HG03469 (cell line): ENCODE measurements at regions not wholly inside any gene's neighbourhood (a gene's known extent, or its start where the extent isn't known, plus 50 kb on each side); places are given as distances from the start of the nearest gene placed in this dataset.

Experiments used
- ATAC-seq: cut with Tn5 transposase; IDR thresholded peaks from one replicate; pipeline ENCODE4 v1.9.1; 2021; ENCODE audit warnings: mild to moderate bottlenecking, moderate library complexity, moderate number of reproducible peaks; ENCODE audit not compliant: unreplicated experiment

DNA sequence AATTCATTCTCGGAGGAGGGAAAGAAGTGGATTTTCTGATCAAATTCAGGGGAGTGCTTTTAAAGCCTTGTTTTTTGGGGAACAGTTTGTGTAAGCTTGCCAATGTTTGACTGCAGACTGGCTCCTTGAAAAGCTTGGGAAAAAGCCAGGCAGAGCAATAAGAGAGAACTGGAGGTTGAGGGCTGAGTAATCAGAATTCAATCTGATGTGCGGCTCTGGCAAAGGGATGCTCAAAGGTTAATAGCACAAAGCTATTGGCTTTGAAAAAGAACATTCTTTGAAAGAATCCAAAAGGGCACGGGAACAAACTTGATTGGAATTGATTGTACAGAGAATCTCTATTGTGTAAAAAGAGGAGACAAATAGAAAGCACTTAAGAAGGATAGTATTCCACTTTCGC, 279.3 kb downstream of the YTHDC2 start:
- ATAC-seq = no peak

DNA sequence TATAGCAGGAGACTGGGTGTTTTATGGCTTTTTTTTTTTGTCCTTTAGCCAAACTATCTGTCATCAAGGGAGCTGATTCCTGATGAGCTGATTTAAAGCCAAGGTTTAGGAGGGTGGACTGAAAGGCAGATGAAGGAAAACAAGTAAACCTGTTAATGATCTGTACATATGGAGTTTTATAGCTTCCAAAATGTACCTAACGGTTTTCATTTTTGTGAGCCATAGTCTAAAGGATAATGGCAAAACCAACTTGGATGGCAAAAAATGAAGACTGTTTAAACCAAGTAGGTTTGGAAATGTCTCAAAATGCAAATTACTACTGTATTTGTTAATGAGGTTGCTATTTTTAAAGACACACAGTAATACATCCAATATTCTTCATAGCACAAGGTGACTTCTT, 281.5 kb downstream of the YTHDC2 start:
- no peak for ATAC-seq

DNA sequence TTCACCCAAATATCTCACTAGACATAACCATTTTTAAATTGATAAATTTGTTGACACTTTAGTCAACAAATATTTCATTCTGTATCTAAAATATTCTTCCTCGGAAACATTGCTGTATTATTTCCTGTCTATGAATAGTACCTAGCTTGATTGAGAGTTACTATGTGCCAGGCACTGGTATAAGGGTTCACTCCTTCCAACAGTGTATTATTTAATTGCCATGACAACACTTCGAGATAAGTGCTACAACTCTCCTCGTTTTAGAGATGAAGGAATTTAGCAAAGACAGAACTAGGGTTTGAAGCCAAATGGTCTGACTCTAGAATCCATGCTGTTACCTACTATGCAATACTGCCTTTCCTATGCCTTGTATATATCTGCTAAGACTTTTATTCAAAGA, 287.2 kb downstream of the YTHDC2 start:
- ATAC-seq = no peak

DNA sequence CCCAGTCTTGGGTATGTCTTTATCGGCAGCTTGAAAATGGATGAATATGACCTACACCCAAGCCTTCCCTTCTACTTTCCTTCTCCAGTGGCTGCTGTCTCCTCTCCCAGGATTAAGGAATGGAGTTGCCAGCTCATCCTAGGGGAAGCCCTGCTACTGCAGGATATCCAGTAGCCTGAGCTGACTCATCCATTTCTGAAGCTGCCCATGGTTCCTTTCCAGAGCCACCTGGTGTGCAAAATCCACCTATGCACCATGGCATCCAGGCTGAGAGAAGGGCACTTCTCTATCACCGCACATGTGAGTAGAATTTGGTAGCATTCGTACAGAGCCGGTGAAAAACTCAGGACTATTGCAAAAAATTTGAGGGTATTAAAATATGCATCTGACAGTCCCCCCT, 290.8 kb downstream of the YTHDC2 start:
- ATAC-seq = no peak

DNA sequence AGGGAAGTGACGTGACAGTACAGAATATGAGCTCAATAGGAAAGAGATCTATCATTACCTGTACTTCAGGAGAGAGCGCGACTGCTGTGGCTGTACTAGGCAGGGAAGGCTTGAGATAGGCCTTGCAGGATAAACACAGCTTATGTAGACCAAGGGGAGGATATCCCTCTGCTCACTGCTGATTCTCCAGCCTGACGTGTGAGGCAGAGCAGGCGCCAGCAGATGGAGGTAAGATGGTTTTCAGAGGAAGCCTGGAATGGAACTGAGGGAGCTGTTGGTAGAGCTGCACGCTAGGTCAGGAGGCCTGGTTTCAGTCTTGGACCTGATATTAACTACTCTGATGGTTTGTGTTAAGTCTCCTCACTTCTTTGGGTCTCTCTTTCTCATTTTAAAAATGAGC, 291.4 kb downstream of the YTHDC2 start:
- ATAC-seq = no peak

DNA sequence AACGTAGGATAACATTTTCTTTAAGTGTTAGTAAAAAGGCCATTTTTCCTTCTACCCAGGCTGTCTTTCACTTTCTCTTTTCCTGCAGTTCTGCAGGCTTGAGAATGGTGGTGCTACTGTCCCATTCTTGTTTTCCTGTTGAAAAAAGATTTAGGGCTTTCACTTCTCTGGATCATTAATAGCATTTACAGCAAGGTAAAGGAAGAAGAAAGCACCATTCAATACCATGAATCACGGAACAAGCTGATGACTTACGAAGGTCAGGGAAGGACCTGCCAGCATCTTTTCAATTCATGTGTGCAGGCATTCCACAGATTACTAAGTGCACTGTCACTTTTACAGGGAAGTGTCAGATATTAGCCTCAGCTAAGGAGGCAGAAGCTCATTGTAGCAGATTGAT, 292.8 kb downstream of the YTHDC2 start:
- ATAC-seq = no peak

DNA sequence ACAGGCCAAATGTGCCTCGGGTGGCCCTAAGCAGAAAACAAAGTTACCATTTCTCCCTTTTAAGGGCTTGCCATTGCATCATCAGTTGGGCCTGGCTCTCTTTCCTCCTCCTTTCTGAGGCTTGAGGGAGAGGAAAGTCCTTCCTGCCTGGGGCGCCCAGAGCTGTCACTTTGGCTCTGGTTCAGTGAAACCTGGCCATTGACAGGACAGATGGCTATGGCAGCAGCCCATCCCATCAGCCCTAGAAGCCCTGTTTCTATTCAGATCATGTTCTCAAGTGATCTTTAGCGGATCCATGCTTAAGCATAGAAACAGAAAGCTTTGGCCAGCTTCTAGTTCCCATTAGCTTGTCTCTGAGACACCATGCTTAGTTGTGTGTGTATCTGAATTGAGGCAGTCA, 293.4 kb downstream of the YTHDC2 start:
- ATAC-seq = no peak

DNA sequence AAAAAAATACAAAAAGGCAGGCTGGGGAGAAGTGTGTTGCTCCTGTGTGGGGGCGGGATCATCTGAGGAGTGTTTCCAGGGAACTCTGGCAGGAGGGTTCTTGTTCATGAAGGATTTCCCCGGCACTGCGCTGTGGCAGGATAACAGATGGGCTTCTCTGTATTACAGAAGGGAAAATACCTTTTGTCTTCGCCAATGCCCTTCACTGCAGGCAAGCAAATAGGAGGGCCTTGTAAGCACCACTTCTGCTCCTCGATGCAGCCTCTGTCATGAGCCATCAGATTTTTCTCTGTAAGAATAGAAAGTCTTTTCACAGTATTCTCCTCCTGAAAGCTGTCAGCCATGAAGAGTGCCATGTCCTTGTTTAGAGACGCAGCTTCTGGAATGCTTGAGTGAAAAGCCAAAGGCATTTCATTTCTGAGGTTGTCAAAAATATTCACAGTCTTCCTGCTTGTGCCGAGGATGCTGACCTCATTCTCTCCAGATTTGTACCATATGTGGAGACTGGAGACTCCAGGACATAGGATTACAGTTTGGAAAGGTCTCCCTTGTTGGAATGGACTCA, 294.0 kb downstream of the YTHDC2 start:
- no peak for ATAC-seq

DNA sequence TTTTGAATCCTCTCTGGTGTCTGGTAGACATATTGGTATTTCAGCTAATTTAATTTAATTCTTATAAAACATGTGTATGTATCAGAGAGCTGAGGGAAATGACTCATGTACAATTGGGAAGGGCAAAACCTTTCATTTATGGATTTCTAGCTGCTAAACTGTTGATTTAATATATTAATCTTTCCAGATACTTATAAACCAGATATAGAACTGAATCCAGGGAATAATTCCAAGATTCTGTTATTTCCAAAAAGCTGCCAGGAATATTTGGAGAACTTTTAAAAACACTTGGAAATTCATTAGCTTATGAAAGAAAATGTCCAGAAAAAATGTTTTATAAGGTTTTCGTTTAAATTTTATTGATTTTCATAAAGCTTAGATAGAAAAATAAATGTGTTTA, 295.5 kb downstream of the YTHDC2 start:
- ATAC-seq = no peak

DNA sequence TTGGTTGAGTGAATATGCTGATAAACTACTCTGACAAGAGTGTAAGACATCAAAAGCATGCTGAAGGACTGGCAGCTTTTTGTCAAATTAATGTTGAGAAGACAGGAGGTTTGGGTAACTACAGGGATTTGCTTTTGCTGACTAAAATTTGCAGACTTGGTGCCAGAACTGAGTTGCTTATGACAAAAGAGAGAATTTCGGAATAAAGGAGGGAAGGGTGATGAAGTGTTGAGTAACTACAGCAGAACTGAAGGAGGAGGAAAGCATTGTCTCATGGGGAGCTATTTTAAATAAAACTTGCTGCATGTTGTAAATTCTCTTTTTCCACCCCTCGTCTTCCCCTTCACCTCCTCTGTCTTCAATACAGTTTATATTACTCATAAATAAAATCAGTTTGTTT, 296.1 kb downstream of the YTHDC2 start:
- no peak for ATAC-seq

DNA sequence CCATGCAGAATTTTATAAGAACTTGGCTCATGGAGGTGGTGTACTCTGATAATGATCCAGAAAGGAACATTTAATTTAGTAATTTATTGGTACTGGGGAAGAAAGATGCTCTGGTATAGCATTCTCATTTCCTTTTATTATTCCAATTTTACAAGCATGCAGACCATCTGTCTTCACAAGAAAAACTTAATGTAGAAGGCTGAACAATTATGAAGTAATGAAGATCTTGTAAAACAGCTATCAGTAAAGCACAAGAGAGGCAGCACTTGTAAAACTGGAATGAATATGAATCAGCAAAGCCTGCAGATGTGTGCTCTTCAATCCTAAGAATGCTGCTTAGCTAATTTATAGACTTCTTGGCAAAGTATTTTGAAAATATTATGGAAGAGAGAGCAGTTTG, 300.0 kb downstream of the YTHDC2 start:
- no peak for ATAC-seq

DNA sequence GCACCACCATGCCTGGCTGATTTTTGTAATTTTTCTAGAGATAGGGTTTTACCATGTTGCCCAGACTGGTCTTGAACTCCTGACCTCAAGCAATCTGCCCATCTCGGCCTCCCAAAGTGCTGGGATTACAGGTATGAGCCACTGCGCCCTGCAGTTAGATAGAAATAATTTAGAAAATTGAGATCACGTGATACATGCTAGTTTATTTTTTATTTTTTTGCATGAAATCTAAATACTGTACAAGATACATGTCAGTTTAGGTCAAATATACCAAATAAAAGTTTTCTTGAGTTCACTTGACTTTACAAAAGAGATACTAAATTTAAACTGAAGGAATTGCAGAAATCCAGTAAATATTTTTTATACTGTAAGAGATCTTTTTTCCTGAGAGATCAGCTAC, 304.2 kb downstream of the YTHDC2 start:
- ATAC-seq = no peak

DNA sequence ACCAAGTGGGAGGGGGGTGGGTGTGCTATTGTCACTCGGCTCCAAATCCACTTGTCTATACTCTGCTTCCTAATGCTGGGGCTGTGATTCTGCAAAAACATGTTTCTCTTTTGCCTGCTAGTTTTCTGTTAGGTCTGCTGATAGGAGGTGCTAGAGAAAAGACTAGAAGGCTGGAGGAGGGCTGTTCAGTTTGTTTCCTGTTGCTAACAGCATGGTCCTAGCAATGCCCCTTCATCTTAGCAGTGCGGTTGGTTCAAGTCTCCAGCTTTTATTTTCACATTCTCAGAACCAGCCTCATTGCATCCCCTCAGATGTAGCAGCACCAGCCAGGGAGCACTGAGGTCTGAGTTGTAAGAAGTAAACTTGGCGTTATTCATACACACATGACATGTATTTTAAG, 310.2 kb downstream of the YTHDC2 start:
- ATAC-seq = no peak

DNA sequence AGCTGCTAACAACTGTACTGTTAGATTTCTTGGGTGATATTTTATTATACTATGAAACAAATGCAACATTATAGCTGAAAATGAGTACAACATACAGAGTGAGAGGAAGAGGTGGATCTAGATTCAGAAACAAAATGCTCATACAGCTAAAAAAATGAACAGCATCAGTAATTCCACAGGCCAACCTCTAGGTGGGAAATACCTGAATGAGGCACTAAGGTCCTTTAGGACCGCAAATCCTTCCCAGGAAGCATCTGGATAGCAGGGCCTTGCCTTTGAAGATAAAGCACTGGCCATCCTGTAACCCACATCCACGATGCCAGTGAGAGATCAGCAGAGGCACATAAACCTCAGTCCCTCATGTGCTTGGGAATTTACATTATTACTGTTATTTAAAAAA, 310.8 kb downstream of the YTHDC2 start:
- ATAC-seq = no peak

DNA sequence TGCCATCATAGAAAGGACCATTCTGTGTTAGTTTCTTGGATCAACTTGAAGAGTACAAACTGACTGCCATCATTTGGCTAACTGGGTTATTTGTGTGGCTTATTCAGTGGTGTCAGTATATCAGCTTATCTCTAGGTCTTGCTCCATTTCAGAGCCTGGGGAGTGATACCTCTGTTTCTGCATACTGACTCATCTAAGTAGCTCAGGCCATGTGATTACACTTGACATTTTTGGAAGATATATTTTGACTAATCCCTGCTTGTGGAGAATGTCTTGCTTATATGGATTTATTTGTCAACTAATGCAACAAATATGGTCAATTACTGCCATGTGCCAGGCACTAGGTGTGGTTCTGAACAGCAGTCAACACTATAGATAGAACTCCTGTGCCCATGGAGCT, 311.7 kb downstream of the YTHDC2 start:
- no peak for ATAC-seq

DNA sequence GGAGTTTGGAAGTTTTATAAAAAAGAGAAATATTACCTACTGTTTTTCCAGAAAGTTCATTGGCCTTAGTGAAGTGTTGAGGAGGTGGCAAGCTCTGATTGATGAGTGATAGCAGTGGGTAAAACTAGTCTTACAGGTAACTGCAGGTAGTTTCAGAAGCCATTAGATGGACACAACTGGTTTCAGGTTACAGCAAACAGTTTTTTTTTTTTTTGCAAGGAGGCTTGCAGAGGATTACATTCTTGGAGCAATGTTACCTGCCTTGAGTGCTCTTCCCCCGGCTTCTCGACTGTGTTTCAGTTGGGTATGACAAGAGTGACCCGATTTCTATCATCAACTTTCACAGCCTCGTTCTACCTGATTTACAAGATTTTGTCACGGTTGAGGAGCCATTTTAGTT, 333.4 kb downstream of the YTHDC2 start:
- no peak for ATAC-seq

DNA sequence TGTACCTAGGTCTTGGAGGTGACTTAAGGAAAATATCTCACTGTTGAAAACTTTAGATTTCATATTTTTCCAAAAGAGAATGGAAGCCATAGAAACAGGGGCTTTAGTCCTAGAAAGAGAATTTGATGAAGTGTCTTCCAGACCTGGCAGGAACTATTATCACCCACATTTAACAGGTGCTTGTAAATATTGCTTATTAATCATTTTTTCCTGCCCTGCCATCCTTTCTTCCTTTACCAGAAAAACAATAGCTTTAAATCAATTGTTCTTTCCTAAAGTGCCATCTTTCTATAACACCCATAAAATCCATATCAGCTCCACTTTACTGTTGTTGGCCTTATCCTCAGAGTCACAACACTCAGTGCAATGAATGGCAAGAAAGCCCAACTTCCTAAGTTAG, 350.9 kb downstream of the YTHDC2 start:
- no peak for ATAC-seq

DNA sequence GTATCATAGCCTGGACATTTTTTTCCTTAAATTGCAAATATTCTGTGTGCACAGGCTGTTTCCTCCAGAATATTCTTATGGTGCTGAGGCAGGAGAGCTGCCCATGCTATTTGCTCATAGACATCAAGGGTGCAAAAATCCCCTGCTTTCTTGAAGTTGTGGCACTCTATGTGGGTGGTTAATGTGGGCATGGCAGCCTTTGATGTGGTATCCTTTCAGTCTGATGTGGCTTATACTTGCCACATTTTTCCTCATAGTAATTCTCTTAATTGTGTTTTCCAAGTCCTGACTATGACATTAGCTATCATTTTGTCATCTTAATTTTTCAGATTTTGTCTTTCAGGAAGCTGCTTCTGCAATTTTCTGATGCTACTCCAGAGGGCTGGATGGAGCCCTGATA, 353.3 kb downstream of the YTHDC2 start:
- no peak for ATAC-seq

DNA sequence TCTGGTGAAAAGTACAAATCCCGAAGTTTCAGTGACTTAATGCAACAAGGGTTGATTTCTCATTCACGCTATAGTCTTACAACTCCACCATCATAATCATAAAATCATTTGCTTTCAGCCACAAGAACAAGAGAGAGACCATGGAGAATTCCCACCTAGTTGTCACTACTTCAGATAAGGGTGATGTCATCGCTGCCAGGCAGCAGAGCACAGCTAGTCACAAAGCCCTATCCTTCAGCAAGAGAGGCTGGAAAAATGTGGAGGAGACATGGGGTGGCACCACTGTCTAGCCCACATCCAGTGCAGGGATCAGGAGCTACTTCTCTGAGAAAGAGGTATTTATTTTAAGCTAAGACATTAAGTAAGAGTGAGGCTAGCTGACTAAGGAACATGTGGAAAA, 356.1 kb downstream of the YTHDC2 start:
- no peak for ATAC-seq

DNA sequence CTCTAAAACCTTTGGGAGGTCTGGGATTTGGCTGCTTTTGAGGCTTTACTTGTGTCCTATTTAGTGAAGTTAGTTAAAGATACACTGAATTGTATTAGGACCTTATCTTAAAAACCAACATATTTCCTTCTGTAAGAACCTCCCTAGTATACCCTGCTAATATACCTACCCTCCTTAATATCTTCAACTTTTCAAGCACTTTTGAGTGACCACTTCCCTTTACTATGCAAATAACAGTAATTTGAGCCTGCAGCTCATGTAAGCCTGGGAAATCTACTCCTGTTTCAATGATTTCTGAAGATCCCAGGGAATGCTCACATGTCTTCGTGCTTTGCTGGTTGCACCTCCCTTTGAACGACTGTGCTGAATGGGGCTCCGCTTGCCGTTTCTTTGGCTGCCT, 358.5 kb downstream of the YTHDC2 start:
- ATAC-seq = no peak

DNA sequence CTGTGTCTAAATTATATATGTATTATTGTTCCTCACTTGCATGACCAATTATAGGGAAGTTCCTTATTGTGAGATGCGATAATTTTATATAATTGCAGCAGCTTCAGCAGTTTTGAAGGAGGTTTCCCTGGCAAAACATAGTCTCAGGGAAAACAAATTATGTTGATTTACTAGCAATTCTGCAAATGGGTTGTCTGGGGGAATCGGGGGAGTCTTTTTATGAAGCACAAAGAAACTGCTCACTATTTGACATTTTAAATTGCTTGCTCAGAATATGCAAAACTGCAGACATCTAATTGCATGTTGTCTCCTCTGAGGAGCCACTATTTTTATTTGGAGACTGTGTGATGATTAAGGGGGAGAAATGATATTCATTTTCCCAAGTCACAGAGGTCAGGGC, 361.6 kb downstream of the YTHDC2 start:
- no peak for ATAC-seq

DNA sequence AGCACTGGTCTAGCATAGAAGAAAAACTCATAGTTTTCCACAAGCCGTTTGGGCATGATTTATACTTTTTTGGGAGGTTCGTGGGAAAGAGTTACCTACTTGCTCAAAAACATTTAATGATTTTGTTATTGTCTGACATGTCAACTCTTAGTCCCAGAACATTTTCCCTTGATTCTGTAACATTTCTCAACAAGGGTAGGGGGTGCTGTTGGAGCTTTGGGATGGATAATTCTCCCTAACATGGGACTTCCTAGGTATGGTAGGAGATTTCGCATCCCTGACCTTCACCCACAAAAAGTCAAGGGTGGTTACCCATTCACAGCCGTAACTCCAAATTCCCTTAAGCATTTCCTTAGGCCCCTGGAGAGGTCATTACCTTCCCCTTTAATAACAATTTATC, 378.0 kb downstream of the YTHDC2 start:
- ATAC-seq = no peak

DNA sequence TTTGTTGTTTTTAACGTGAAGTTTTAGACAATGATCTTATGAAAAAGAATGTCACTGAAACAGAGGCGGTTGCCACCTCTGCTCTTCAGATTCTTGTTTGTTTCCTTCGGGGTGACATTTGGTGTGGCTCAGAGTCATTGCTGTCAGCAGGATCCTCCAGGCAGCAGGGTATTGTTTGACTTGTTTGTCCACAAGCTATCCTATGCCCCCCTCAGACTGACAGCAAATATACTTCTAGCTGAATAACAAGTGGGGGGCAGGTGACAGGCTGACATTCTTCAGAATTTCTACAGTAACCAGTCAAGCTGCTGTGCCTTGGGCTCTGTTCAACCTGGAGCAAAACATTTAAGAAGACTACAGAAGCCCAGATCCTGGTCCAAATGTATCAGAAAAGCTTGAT, 383.3 kb downstream of the YTHDC2 start:
- no peak for ATAC-seq

DNA sequence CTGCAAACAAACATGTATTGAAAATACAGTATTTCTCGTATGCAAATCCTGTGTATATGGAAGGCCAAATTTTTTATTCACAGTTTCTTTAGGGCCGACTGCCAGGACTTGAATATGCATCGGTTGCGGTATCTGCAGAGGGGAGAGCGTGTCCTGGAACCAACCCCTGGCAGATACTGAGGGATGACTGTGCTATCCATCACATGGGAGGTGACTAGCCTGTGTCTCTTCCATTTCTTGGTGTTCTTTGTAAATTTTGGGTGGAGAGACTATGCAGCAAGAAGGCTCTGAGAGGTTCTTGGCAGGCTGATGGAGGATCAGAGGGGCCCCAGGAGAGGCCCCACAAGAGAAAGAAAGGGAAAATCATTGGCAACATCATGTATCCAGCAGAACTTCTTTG, 384.3 kb downstream of the YTHDC2 start:
- no peak for ATAC-seq
